MCF 10A (cell line): ENCODE measurements at regions not wholly inside any gene's neighbourhood (a gene's known extent, or its start where the extent isn't known, plus 50 kb on each side); places are given as distances from the start of the nearest gene placed in this dataset.
A peak's percentile ranks its signal among the peaks of the same experiment; 100 is the strongest.

Experiments used
- BruUV-seq: library from RNA; stranded (reverse); fragments of 400-500 nt; replicated peaks from 2 replicates; lab custom pipeline; 2021; lab: Mats Ljungman, UMichigan
- CTCF ChIA-PET: fragments of 300-600 bp; sonication (Branson Sonifier 250); formaldehyde crosslinking; extraction: SDS; loops from one replicate; lab custom pipeline; 2021; ENCODE audit warnings: antibody characterized with exemption, inconsistent platforms; lab: Yijun Ruan, JAX
- POLR2A ChIA-PET: fragments of 300-600, 350-650 bp; sonication (Branson Sonifier 250); formaldehyde crosslinking; extraction: SDS; loops from one replicate; lab custom pipeline; 2020; ENCODE audit warnings: antibody characterized with exemption, inconsistent platforms; lab: Yijun Ruan, JAX
- DNase-seq: peaks from one replicate; pipeline ENCODE4 v3.0.0-alpha.2; 2018; ENCODE audit not compliant: unreplicated experiment
- H3K27ac Mint-ChIP-seq: one replicate; pipeline ENCODE4 v1.8.0; 2022; ENCODE audit warnings: mild to moderate bottlenecking, low read depth, mixed read lengths; ENCODE audit not compliant: unreplicated experiment
- H3K27me3 Mint-ChIP-seq: one replicate; pipeline ENCODE4 v1.8.0; 2022; ENCODE audit warnings: mixed read lengths; ENCODE audit not compliant: insufficient read depth, unreplicated experiment
- H3K36me3 Mint-ChIP-seq: one replicate; pipeline ENCODE4 v1.8.0; 2022; ENCODE audit warnings: mild to moderate bottlenecking, moderate library complexity, mixed read lengths; ENCODE audit not compliant: insufficient read depth, unreplicated experiment
- H3K4me1 Mint-ChIP-seq: one replicate; pipeline ENCODE4 v1.8.0; 2022; ENCODE audit warnings: mixed read lengths; ENCODE audit not compliant: insufficient read depth, unreplicated experiment
- H3K4me3 Mint-ChIP-seq: one replicate; pipeline ENCODE4 v1.8.0; 2022; ENCODE audit warnings: mild to moderate bottlenecking, moderate library complexity, mixed read lengths; ENCODE audit not compliant: unreplicated experiment
- H3K9me3 Mint-ChIP-seq: one replicate; pipeline ENCODE4 v1.8.0; 2022; ENCODE audit warnings: mixed read lengths; ENCODE audit not compliant: unreplicated experiment
- CTCF ChIP-seq: fragments of 200-600 bp; IDR thresholded peaks from one replicate; pipeline ENCODE4 v1.8.0; 2022; ENCODE audit warnings: antibody characterized with exemption, mild to moderate bottlenecking; ENCODE audit not compliant: unreplicated experiment
- intact Hi-C: fragments of 100-400 bp; cut with micrococcal nuclease; formaldehyde crosslinking; loops from 2 replicates; pipeline ENCODE4 v1.14.1; 2022

DNA sequence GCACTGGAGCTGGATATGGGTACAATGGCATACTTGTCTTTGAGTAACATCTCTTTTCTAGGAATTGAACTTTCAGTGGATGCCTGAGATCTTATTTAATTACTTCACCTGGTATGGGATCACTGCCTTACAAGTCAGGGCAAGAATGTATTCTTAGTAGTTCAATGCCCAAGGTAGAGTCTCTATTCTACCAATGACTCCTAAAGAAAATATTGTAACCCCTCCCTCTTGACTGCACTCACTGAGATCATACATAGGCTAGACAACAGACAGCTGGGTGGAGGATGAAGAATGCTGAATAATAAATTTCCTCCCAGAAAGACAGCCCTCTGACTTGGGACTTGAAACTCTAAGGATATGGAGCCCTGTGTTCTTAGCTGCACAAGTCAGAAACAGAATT, 1216.3 kb upstream of the ACO1 start:
- Mint-ChIP-seq H3K27ac (no peak overlapping the region), H3K9me3 (no peaks in the 10 kb centered on the region), H3K4me1 (peaks cover 10% of the 10 kb centered on the region), H3K27me3 (no peaks in the 10 kb centered on the region), H3K36me3 (no peaks in the 10 kb centered on the region), H3K4me3 (no peak overlapping the region)
- DNase-seq, result peak; percentile 20
- ChIA-PET CTCF (interaction anchor here (0.7 to 0.9 kb wide), 2 partner anchors 273 to 1209 kb away, joined by 3 read pairs; no protein-coding TSS in a partner anchor), POLR2A (interaction anchor here (0.6 to 1.0 kb wide), 3 partner anchors 16 to 1070 kb away, joined by 3 read pairs; no protein-coding TSS in a partner anchor)
- intact Hi-C loops, result no loop called here
- no peak for TF ChIP-seq CTCF
- no TSS peak for BruUV-seq

DNA sequence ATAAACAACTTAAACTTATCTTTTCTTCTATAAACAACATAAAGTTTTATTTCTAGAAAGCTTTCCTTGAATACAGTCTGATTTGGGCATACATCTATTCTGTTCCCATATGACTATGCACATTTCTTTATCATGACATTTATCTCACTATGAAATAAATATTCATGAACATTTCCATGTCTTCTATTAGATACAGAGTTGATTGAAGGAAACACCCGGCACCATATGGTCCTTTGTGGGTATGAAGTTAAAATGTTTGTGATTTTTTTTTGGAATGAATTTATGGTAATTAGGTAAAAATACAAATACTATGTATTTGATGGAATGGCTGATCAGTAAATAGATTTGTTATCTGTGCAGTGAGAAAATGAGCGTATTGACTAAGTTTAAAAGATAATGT, 1209.8 kb upstream of the ACO1 start:
- intact Hi-C loops, result no loop called here
- ChIA-PET POLR2A (no interaction called here), CTCF (no interaction called here)
- H3K27ac Mint-ChIP-seq, result no peak overlapping the region
- no peaks in the 10 kb centered on the region for H3K4me1 Mint-ChIP-seq
- H3K9me3 Mint-ChIP-seq, result no peaks in the 10 kb centered on the region
- H3K4me3 Mint-ChIP-seq, result no peak overlapping the region
- DNase-seq, result no peak
- H3K27me3 Mint-ChIP-seq, result no peaks in the 10 kb centered on the region
- no peaks in the 10 kb centered on the region for H3K36me3 Mint-ChIP-seq
- BruUV-seq, result no TSS peak
- TF ChIP-seq CTCF, result no peak

DNA sequence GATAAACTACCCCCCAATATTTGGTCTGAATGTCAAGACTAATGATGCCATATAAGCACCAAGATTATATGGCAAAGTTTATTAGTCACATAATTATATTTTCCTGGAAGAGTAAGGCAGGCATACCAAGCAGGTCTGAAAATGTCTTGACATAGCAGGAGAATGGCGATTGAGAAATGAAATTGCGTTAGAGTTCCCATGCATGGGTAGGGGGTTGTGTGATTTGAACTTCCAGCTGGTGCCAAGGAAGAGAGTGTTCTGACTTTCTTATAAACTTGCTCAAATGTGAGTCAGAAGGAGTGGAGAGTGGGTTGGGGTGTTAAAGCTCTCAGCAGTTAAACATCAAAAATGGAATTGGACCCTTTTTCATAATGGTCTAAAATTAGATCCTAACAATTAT, 1200.6 kb upstream of the ACO1 start:
- no peak overlapping the region for H3K27ac Mint-ChIP-seq
- H3K9me3 Mint-ChIP-seq, result no peaks in the 10 kb centered on the region
- BruUV-seq, result no TSS peak
- TF ChIP-seq CTCF, result no peak
- no peaks in the 10 kb centered on the region for H3K27me3 Mint-ChIP-seq
- intact Hi-C loops, result loop anchor here (10.0 kb wide), 1 partner anchor 91 kb away; no protein-coding TSS in a partner anchor
- H3K4me1 Mint-ChIP-seq, result peaks cover 18% of the 10 kb centered on the region
- CTCF ChIA-PET, result no interaction called here
- no peak overlapping the region for H3K4me3 Mint-ChIP-seq
- POLR2A ChIA-PET, result interaction anchor here (0.6 to 1.0 kb wide), 3 partner anchors 16 to 1653 kb away, joined by 3 read pairs; no protein-coding TSS in a partner anchor
- DNase-seq, result no peak
- no peaks in the 10 kb centered on the region for H3K36me3 Mint-ChIP-seq

DNA sequence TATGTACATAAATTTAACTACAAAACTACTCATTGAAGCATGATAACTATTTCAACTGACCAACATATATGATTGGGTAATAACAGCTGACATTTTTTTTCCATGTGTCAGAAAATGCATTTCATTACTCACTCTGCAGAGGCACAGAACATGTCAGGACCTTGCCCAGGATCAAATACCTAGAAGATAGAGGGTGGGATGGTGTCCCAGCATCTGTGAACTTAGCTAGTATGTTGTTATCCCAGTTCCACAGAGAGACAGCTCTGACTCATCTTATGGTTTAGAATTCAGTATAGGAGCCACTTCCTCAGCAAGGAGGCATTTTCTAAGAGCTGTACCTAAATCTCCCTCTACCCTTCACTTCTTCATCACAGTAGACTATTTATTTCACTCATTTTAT, 1198.6 kb upstream of the ACO1 start:
- no peaks in the 10 kb centered on the region for H3K27me3 Mint-ChIP-seq
- peak overlapping the region; percentile 66 for H3K27ac Mint-ChIP-seq
- ChIA-PET POLR2A (interaction anchor here (0.6 to 1.2 kb wide), 3 partner anchors 25 to 1191 kb away, joined by 3 to 4 read pairs (median 3); no protein-coding TSS in a partner anchor), CTCF (interaction anchor here (0.6 kb wide), 1 partner anchor 1056 kb away, joined by 3 read pairs; no protein-coding TSS in a partner anchor)
- no peaks in the 10 kb centered on the region for H3K9me3 Mint-ChIP-seq
- H3K4me1 Mint-ChIP-seq, result peaks cover 18% of the 10 kb centered on the region
- intact Hi-C loops, result loop anchor here (10.0 kb wide), 1 partner anchor 89 kb away; no protein-coding TSS in a partner anchor
- no peak overlapping the region for H3K4me3 Mint-ChIP-seq
- H3K36me3 Mint-ChIP-seq, result no peaks in the 10 kb centered on the region
- DNase-seq, result peak; percentile 57
- BruUV-seq, result no TSS peak
- no peak for TF ChIP-seq CTCF
